Ectodermal cell (in vitro differentiated cells): ENCODE measurements at regions not wholly inside any gene's neighbourhood (a gene's known extent, or its start where the extent isn't known, plus 50 kb on each side); places are given as distances from the start of the nearest gene placed in this dataset.
"Not testable (repeated sequence)": the region's sequence is repeated elsewhere in the genome, so short reads cannot be mapped to it uniquely, and the experiment has no call there.

Experiments used
- H3K27ac ChIP-seq: 2 replicates; pipeline ENCODE4 v1.7.0; 2013; ENCODE audit warnings: mild to moderate bottlenecking, low read depth, low read length; ENCODE audit not compliant: insufficient read depth, poor library complexity, severe bottlenecking
- H3K27me3 ChIP-seq: 2 replicates; pipeline ENCODE4 v1.7.0; 2013; ENCODE audit warnings: mild to moderate bottlenecking, low read length; ENCODE audit not compliant: insufficient read depth, control insufficient read depth, poor library complexity, severe bottlenecking
- H3K36me3 ChIP-seq: one replicate; pipeline ENCODE4 v1.7.0; 2013; ENCODE audit warnings: low read length; ENCODE audit not compliant: control insufficient read depth, insufficient read depth
- H3K4me1 ChIP-seq: one replicate; pipeline ENCODE4 v1.7.0; 2013; ENCODE audit warnings: low read length; ENCODE audit not compliant: control insufficient read depth, insufficient read depth
- H3K4me3 ChIP-seq: 2 replicates; pipeline ENCODE4 v1.7.0; 2013; ENCODE audit warnings: low read depth, low read length, control low read depth; ENCODE audit not compliant: insufficient read depth
- H3K9me3 ChIP-seq: 2 replicates; pipeline ENCODE4 v1.7.0; 2013; ENCODE audit warnings: mild to moderate bottlenecking, low read length, moderate library complexity; ENCODE audit not compliant: control insufficient read depth
- WGBS, 2 experiments: methylation state at CpG; one replicate each; pipeline ENCODE4 v1.1.7; 2013; ENCODE audit warnings: missing lambda C conversion rate in 2 of 2; 5-methylcytosine and 5-hydroxymethylcytosine counted together

- H3K36me3 ChIP-seq: no peaks in the 10 kb centered on the region
- H3K27ac ChIP-seq: no peak overlapping the region
- H3K9me3 ChIP-seq: no peaks in the 10 kb centered on the region
- 71 to 86% methylated on average over 3 to 4 of the region's 4 CpGs for WGBS, 2 experiments
- H3K27me3 ChIP-seq: no peaks in the 10 kb centered on the region
- no peaks in the 10 kb centered on the region for H3K4me1 ChIP-seq
- no peak overlapping the region for H3K4me3 ChIP-seq
Measured at GRCh38 chr4:124144238-124144654, 568.3 kb downstream of the ANKRD50 start.

- Histone ChIP-seq H3K4me1 (no peaks in the 10 kb centered on the region), H3K36me3 (no peaks in the 10 kb centered on the region), H3K27ac (no peak overlapping the region), H3K4me3 (no peak overlapping the region), H3K27me3 (no peaks in the 10 kb centered on the region), H3K9me3 (no peaks in the 10 kb centered on the region)
- WGBS, 2 experiments: 96 to 100% methylated on average over 1 of the region's 1 CpG
Measured at GRCh38 chr4:124146068-124146467, 566.5 kb downstream of the ANKRD50 start.

- no peaks in the 10 kb centered on the region for H3K4me1 ChIP-seq
- WGBS, 2 experiments: 100% methylated on average over 2 of the region's 2 CpGs
- H3K27ac ChIP-seq: no peak overlapping the region
- H3K9me3 ChIP-seq: no peaks in the 10 kb centered on the region
- no peaks in the 10 kb centered on the region for H3K27me3 ChIP-seq
- H3K36me3 ChIP-seq: no peaks in the 10 kb centered on the region
- H3K4me3 ChIP-seq: no peak overlapping the region
Measured at GRCh38 chr4:124151031-124151430, 561.5 kb downstream of the ANKRD50 start.

- 82 to 92% methylated on average over 6 to 8 of the region's 8 CpGs for WGBS, 2 experiments
- H3K9me3 ChIP-seq: no peaks in the 10 kb centered on the region
Measured at GRCh38 chr4:124152132-124152531, 560.4 kb downstream of the ANKRD50 start.

GRCh38 chr4:124155239-124155638 is 557.3 kb downstream of the ANKRD50 start:
- Histone ChIP-seq H3K4me3 (no peak overlapping the region), H3K27me3 (no peaks in the 10 kb centered on the region), H3K27ac (no peak overlapping the region), H3K4me1 (no peaks in the 10 kb centered on the region), H3K36me3 (no peaks in the 10 kb centered on the region), H3K9me3 (no peaks in the 10 kb centered on the region)
- WGBS, 2 experiments: 90 to 95% methylated on average over 1 of the region's 1 CpG

More at GRCh38 chr4:124152132-124152531, 560.4 kb downstream of the ANKRD50 start:
- H3K4me3 ChIP-seq: no peak overlapping the region
- H3K27ac ChIP-seq: no peak overlapping the region
- no peaks in the 10 kb centered on the region for H3K27me3 ChIP-seq
- no peaks in the 10 kb centered on the region for H3K4me1 ChIP-seq
- H3K36me3 ChIP-seq: no peaks in the 10 kb centered on the region

GRCh38 chr4:124157396-124158083 is 555.0 kb downstream of the ANKRD50 start:
- Histone ChIP-seq H3K27ac (no peak overlapping the region), H3K27me3 (no peaks in the 10 kb centered on the region), H3K4me1 (no peaks in the 10 kb centered on the region), H3K9me3 (no peaks in the 10 kb centered on the region), H3K4me3 (no peak overlapping the region), H3K36me3 (no peaks in the 10 kb centered on the region)
- WGBS, 2 experiments: 90 to 97% methylated on average over 4 of the region's 4 CpGs

GRCh38 chr4:124163401-124163800 is 549.1 kb downstream of the ANKRD50 start:
- 100% methylated on average over 1 of the region's 1 CpG; no CpG with 5 or more reads in 1 of the 2 experiments for WGBS, 2 experiments
- no peaks in the 10 kb centered on the region for H3K9me3 ChIP-seq
- no peaks in the 10 kb centered on the region for H3K4me1 ChIP-seq
- no peaks in the 10 kb centered on the region for H3K27me3 ChIP-seq
- no peak overlapping the region for H3K4me3 ChIP-seq
- no peaks in the 10 kb centered on the region for H3K36me3 ChIP-seq
- H3K27ac ChIP-seq: no peak overlapping the region

- Histone ChIP-seq H3K4me3 (no peak overlapping the region), H3K9me3 (no peaks in the 10 kb centered on the region), H3K36me3 (no peaks in the 10 kb centered on the region), H3K27ac (no peak overlapping the region), H3K4me1 (no peaks in the 10 kb centered on the region), H3K27me3 (no peaks in the 10 kb centered on the region)
- 85 to 92% methylated on average over 2 of the region's 2 CpGs for WGBS, 2 experiments
Measured at GRCh38 chr4:124167602-124168001, 544.9 kb downstream of the ANKRD50 start.

- H3K4me3 ChIP-seq, H3K27ac ChIP-seq, H3K36me3 ChIP-seq, H3K4me1 ChIP-seq, H3K9me3 ChIP-seq, H3K27me3 ChIP-seq: not testable (repeated sequence)
- 100% methylated on average over 1 of the region's 1 CpG for WGBS, 2 experiments
Measured at GRCh38 chr4:124169524-124169923, 543.0 kb downstream of the ANKRD50 start.

GRCh38 chr4:124173912-124174311 is 538.6 kb downstream of the ANKRD50 start:
- Histone ChIP-seq H3K27ac (no peak overlapping the region), H3K4me1 (no peaks in the 10 kb centered on the region), H3K36me3 (no peaks in the 10 kb centered on the region), H3K4me3 (no peak overlapping the region), H3K27me3 (no peaks in the 10 kb centered on the region), H3K9me3 (no peaks in the 10 kb centered on the region)
- 65 to 73% methylated on average over 2 of the region's 2 CpGs for WGBS, 2 experiments
